GM23248 (cell line): ENCODE measurements at regions not wholly inside any gene's neighbourhood (a gene's known extent, or its start where the extent isn't known, plus 50 kb on each side); places are given as distances from the start of the nearest gene placed in this dataset.

Source experiments
- EZH2 ChIP-seq: fragments of 200-600 bp; sonication (generic); IDR thresholded peaks from 2 replicates; pipeline ENCODE4 v1.6.1; 2018; ENCODE audit warnings: antibody characterized with exemption, mild to moderate bottlenecking; ENCODE audit not compliant: insufficient read depth, poor library complexity, severe bottlenecking
- EZH2phosphoT487 ChIP-seq: fragments of 200-600 bp; sonication (generic); IDR thresholded peaks from 2 replicates; pipeline ENCODE4 v1.6.1; 2018; ENCODE audit warnings: antibody characterized with exemption, moderate library complexity, mild to moderate bottlenecking, low read depth; ENCODE audit not compliant: insufficient read depth

GRCh38 chr3:135853981-135854380 lies 111.5 kb upstream of the PPP2R3A start:
- TF ChIP-seq EZH2phosphoT487 (no peak), EZH2 (no peak)
